H9 (cell line): ENCODE measurements at regions not wholly inside any gene's neighbourhood (a gene's known extent, or its start where the extent isn't known, plus 50 kb on each side); places are given as distances from the start of the nearest gene placed in this dataset.

Experiments
- DNase-seq: peaks from one replicate; pipeline ENCODE4 v3.0.0-alpha.2; 2017
- H2AFZ ChIP-seq: one replicate; pipeline ENCODE4 v1.6.1; 2013; ENCODE audit warnings: mild to moderate bottlenecking, low read length, control low read depth, moderate library complexity
- H2AK5ac ChIP-seq: 2 replicates; pipeline ENCODE4 v1.6.1; 2013; ENCODE audit warnings: low read length, control low read depth, mixed read lengths; ENCODE audit not compliant: insufficient read length
- H2BK120ac ChIP-seq: one replicate; pipeline ENCODE4 v1.6.1; 2013; ENCODE audit warnings: low read depth, mild to moderate bottlenecking, low read length, control low read depth, inconsistent platforms; ENCODE audit not compliant: poor library complexity, severe bottlenecking
- H2BK12ac ChIP-seq: 2 replicates; pipeline ENCODE4 v1.6.1; 2013; ENCODE audit warnings: low read length, control low read depth, mixed read lengths, low read depth; ENCODE audit not compliant: insufficient read length
- H2BK15ac ChIP-seq: 2 replicates; pipeline ENCODE4 v1.6.1; 2013; ENCODE audit warnings: low read depth, low read length, control low read depth
- H2BK20ac ChIP-seq: one replicate; pipeline ENCODE4 v1.6.1; 2013; ENCODE audit warnings: low read depth, mild to moderate bottlenecking, low read length, control low read depth, inconsistent platforms; ENCODE audit not compliant: poor library complexity, severe bottlenecking
- H2BK5ac ChIP-seq: 2 replicates; pipeline ENCODE4 v1.6.1; 2013; ENCODE audit warnings: low read length, control low read depth, mixed read lengths; ENCODE audit not compliant: insufficient read length
- H3K14ac ChIP-seq: 2 replicates; pipeline ENCODE4 v1.6.1; 2013; ENCODE audit warnings: low read length, control low read depth; ENCODE audit not compliant: insufficient read depth
- H3K18ac ChIP-seq: 2 replicates; pipeline ENCODE4 v1.6.1; 2013; ENCODE audit warnings: low read depth, mild to moderate bottlenecking, mixed read lengths, low read length, control low read depth; ENCODE audit not compliant: insufficient read length
- H3K23ac ChIP-seq: 2 replicates; pipeline ENCODE4 v1.6.1; 2013; ENCODE audit warnings: low read length, control low read depth, mixed read lengths, low read depth; ENCODE audit not compliant: insufficient read length
- H3K23me2 ChIP-seq: 2 replicates; pipeline ENCODE4 v1.6.1; 2013; ENCODE audit warnings: low read depth, mild to moderate bottlenecking, mixed read lengths, low read length, control low read depth; ENCODE audit not compliant: insufficient read length, poor library complexity, severe bottlenecking
- H3K27ac ChIP-seq: 2 replicates; pipeline ENCODE4 v1.5.1; 2013; ENCODE audit warnings: low read length, control low read depth, mixed read lengths, low read depth; ENCODE audit not compliant: insufficient read length
- H3K27me3 ChIP-seq: 2 replicates; pipeline ENCODE4 v1.6.1; 2013; ENCODE audit warnings: low read length, control low read depth, inconsistent platforms; ENCODE audit not compliant: insufficient read depth
- H3K4ac ChIP-seq: 2 replicates; pipeline ENCODE4 v1.6.1; 2013; ENCODE audit warnings: low read depth, mild to moderate bottlenecking, control low read depth, inconsistent platforms, low read length, moderate library complexity
- H3K4me1 ChIP-seq: 2 replicates; pipeline ENCODE4 v1.6.1; 2013; ENCODE audit warnings: low read length, control low read depth, inconsistent platforms; ENCODE audit not compliant: insufficient read depth
- H3K4me2 ChIP-seq: 2 replicates; pipeline ENCODE4 v1.6.1; 2013; ENCODE audit warnings: low read length, control low read depth, mixed read lengths; ENCODE audit not compliant: insufficient read length, insufficient read depth
- H3K56ac ChIP-seq: 2 replicates; pipeline ENCODE4 v1.6.1; 2013; ENCODE audit warnings: low read depth, mild to moderate bottlenecking, mixed read lengths, low read length, control low read depth; ENCODE audit not compliant: insufficient read length
- H3K79me1 ChIP-seq: 2 replicates; pipeline ENCODE4 v1.6.1; 2013; ENCODE audit warnings: low read depth, mild to moderate bottlenecking, moderate library complexity, low read length, control low read depth, inconsistent platforms; ENCODE audit not compliant: insufficient read depth, poor library complexity, severe bottlenecking
- H3K79me2 ChIP-seq: 2 replicates; pipeline ENCODE4 v1.6.1; 2013; ENCODE audit warnings: low read length, control low read depth, inconsistent platforms; ENCODE audit not compliant: insufficient read depth
- H3K9ac ChIP-seq: 2 replicates; pipeline ENCODE4 v1.6.1; 2013; ENCODE audit warnings: low read length, control low read depth, mixed read lengths; ENCODE audit not compliant: insufficient read length; ENCODE audit errors: extremely low read depth
- H3K9me3 ChIP-seq: one replicate; pipeline ENCODE4 v1.6.1; 2013; ENCODE audit warnings: low read depth, low read length, inconsistent platforms; ENCODE audit not compliant: control insufficient read depth
- H3T11ph ChIP-seq: one replicate; pipeline ENCODE4 v1.6.1; 2013; ENCODE audit warnings: mild to moderate bottlenecking, low read length, control low read depth, inconsistent platforms
- H4K20me1 ChIP-seq: one replicate; pipeline ENCODE4 v1.6.1; 2013; ENCODE audit not compliant: control insufficient read depth, insufficient read length, insufficient read depth
- H4K5ac ChIP-seq: 2 replicates; pipeline ENCODE4 v1.6.1; 2013; ENCODE audit warnings: low read depth, mild to moderate bottlenecking, mixed read lengths, low read length, control low read depth; ENCODE audit not compliant: insufficient read length
- H4K8ac ChIP-seq: replicated peaks from 2 replicates; pipeline ENCODE4 v1.6.1; 2013; ENCODE audit warnings: low read length, control low read depth, mixed read lengths, low read depth; ENCODE audit not compliant: insufficient read length
- H4K91ac ChIP-seq: 2 replicates; pipeline ENCODE4 v1.6.1; 2013; ENCODE audit warnings: low read depth, mild to moderate bottlenecking, moderate library complexity, mixed read lengths, low read length, control low read depth; ENCODE audit not compliant: insufficient read length
- H3K27ac Mint-ChIP-seq, 3 experiments: 2 replicates in 2 of 3; 3 replicates in 1 of 3; pipeline ENCODE4 v1.8.0; 2020 to 2021; ENCODE audit warnings: mixed read lengths in 3 of 3, mild to moderate bottlenecking in 1 of 3, moderate library complexity in 1 of 3
- H3K27me3 Mint-ChIP-seq: 2 replicates; pipeline ENCODE4 v1.8.0; 2021; ENCODE audit warnings: low read depth, mild to moderate bottlenecking, moderate library complexity, mixed read lengths
- H3K36me3 Mint-ChIP-seq, 3 experiments: 2 replicates in 2 of 3; 3 replicates in 1 of 3; pipeline ENCODE4 v1.8.0; 2020 to 2021; ENCODE audit warnings: low read depth in 3 of 3, mixed read lengths in 3 of 3; ENCODE audit not compliant: insufficient read depth in 1 of 3
- H3K4me1 Mint-ChIP-seq, 2 experiments: 2 replicates each; pipeline ENCODE4 v1.8.0; 2020; ENCODE audit warnings: mixed read lengths in 2 of 2
- H3K4me3 Mint-ChIP-seq, 2 experiments: 2 replicates in 1 of 2; 3 replicates in 1 of 2; pipeline ENCODE4 v1.8.0; 2020 to 2021; ENCODE audit warnings: mild to moderate bottlenecking in 2 of 2, mixed read lengths in 2 of 2, moderate library complexity in 1 of 2
- H3K9me3 Mint-ChIP-seq, 2 experiments: 2 replicates in 1 of 2; 3 replicates in 1 of 2; pipeline ENCODE4 v1.8.0; 2020; ENCODE audit warnings: mild to moderate bottlenecking in 2 of 2, mixed read lengths in 2 of 2, moderate library complexity in 1 of 2
- WGBS: extraction: QIAGEN DNeasy Blood & Tissue Kit; methylation state at CpG from one replicate; pipeline ENCODE4 v1.1.7; 2013; ENCODE audit warnings: missing lambda C conversion rate, low lambda C conversion rate, mixed read lengths; ENCODE audit not compliant: insufficient read length; ENCODE audit errors: extremely low coverage; 5-methylcytosine and 5-hydroxymethylcytosine counted together
- TF ChIP-seq, protein P1 (sequence below): fragments of 200-600 bp; sonication (generic); conservative IDR thresholded peaks from 3 replicates; pipeline ENCODE4 v1.8.0; 2021; ENCODE audit warnings: antibody characterized with exemption, mild to moderate bottlenecking

- Mint-ChIP-seq H3K27ac (peak overlapping the region; percentile 58 to 94 (median 75); a peak in 4 of 7 replicates), H3K27me3 (no peaks in the 10 kb centered on the region), H3K4me3 (peak overlapping the region in 1 of 2 experiments; percentile 21; a peak in 1 of 5 replicates), H3K4me1 (peaks cover 36 to 41% of the 10 kb centered on the region in 2 experiments), H3K36me3 (no peaks in the 10 kb centered on the region), H3K9me3 (no peaks in the 10 kb centered on the region)
- Histone ChIP-seq H3K79me2 (no peaks in the 10 kb centered on the region), H4K91ac (no peak overlapping the region), H3K56ac (no peak overlapping the region), H3K9ac (no peak overlapping the region), H3K23ac (no peak overlapping the region), H3K14ac (no peak overlapping the region), H2AFZ (no peak overlapping the region), H3K23me2 (no peaks in the 10 kb centered on the region), H4K5ac (no peak overlapping the region), H3K4ac (no peak overlapping the region), H3K27me3 (no peaks in the 10 kb centered on the region), H2BK15ac (no peak overlapping the region), H2BK5ac (no peak overlapping the region), H2BK12ac (no peak overlapping the region), H4K20me1 (no peaks in the 10 kb centered on the region), H3K4me1 (peaks cover 7% of the 10 kb centered on the region; the same call in 1 of the 2 replicates), H3T11ph (no peak overlapping the region), H2AK5ac (no peak overlapping the region), H2BK120ac (no peak overlapping the region), H3K18ac (no peak overlapping the region), H4K8ac (no peak overlapping the region), H3K79me1 (no peaks in the 10 kb centered on the region), H3K4me2 (no peak overlapping the region), H3K9me3 (no peaks in the 10 kb centered on the region), H2BK20ac (no peak overlapping the region), H3K27ac (no peak overlapping the region)
- TF ChIP-seq, protein P1, sequence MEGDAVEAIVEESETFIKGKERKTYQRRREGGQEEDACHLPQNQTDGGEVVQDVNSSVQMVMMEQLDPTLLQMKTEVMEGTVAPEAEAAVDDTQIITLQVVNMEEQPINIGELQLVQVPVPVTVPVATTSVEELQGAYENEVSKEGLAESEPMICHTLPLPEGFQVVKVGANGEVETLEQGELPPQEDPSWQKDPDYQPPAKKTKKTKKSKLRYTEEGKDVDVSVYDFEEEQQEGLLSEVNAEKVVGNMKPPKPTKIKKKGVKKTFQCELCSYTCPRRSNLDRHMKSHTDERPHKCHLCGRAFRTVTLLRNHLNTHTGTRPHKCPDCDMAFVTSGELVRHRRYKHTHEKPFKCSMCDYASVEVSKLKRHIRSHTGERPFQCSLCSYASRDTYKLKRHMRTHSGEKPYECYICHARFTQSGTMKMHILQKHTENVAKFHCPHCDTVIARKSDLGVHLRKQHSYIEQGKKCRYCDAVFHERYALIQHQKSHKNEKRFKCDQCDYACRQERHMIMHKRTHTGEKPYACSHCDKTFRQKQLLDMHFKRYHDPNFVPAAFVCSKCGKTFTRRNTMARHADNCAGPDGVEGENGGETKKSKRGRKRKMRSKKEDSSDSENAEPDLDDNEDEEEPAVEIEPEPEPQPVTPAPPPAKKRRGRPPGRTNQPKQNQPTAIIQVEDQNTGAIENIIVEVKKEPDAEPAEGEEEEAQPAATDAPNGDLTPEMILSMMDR = no peak
- no CpG with 5 or more reads among the region's 1 CpG for WGBS
- no peak for DNase-seq
Measured at GRCh38 chr12:91275321-91275720, 92.7 kb upstream of the DCN start.
